Bronchial epithelial cell (primary cell): ENCODE measurements at regions not wholly inside any gene's neighbourhood (a gene's known extent, or its start where the extent isn't known, plus 50 kb on each side); places are given as distances from the start of the nearest gene placed in this dataset.
A peak's percentile ranks its signal among the peaks of the same experiment; 100 is the strongest.

ENCODE experiments used
- DNase-seq: peaks from one replicate; pipeline ENCODE4 v3.0.0-alpha.2; 2010; ENCODE audit warnings: low read depth
- FAIRE-seq: peaks from 2 replicates; lab custom pipeline; 2011; peaks lifted over from hg19 to GRCh38; lab: Jason Lieb, UNC
- H3K27me3 ChIP-seq: 2 replicates; pipeline ENCODE4 v1.5.1; 2011; ENCODE audit warnings: low read length; ENCODE audit not compliant: control insufficient read depth, insufficient read depth
- H3K36me3 ChIP-seq: 2 replicates; pipeline ENCODE4 v1.5.1; 2011; ENCODE audit warnings: low read length; ENCODE audit not compliant: control insufficient read depth, insufficient read depth
- H3K4me3 ChIP-seq: 2 replicates; pipeline ENCODE4 v1.5.1; 2011; ENCODE audit warnings: mild to moderate bottlenecking, low read depth, low read length, control low read depth
- CTCF ChIP-seq: IDR thresholded peaks from 2 replicates; pipeline ENCODE4 v1.5.1; 2011; ENCODE audit warnings: mild to moderate bottlenecking, moderate library complexity, low read length, control low read depth, inconsistent platforms; ENCODE audit not compliant: insufficient read depth, severe bottlenecking

- no peaks in the 10 kb centered on the region for H3K36me3 ChIP-seq
- TF ChIP-seq CTCF: no peak
- no peak overlapping the region for H3K4me3 ChIP-seq
- FAIRE-seq: no peak
- DNase-seq: no peak
- no peaks in the 10 kb centered on the region for H3K27me3 ChIP-seq
Measured at GRCh38 chr12:14156606-14157005, 175.2 kb upstream of the GRIN2B start.

- H3K4me3 ChIP-seq: no peak overlapping the region
- no peak for FAIRE-seq
- DNase-seq: no peak
- no peak for TF ChIP-seq CTCF
- H3K27me3 ChIP-seq: no peaks in the 10 kb centered on the region
- no peaks in the 10 kb centered on the region for H3K36me3 ChIP-seq
Measured at GRCh38 chr12:14157088-14157747, 175.8 kb upstream of the GRIN2B start.

GRCh38 chr12:14164266-14164665 lies 182.9 kb upstream of the GRIN2B start:
- no peak for TF ChIP-seq CTCF
- FAIRE-seq (no peak), DNase-seq (peak; percentile 48)
- Histone ChIP-seq H3K4me3 (no peak overlapping the region), H3K27me3 (no peaks in the 10 kb centered on the region), H3K36me3 (no peaks in the 10 kb centered on the region)

- no peaks in the 10 kb centered on the region for H3K27me3 ChIP-seq
- FAIRE-seq (no peak), DNase-seq (peak; percentile 43)
- no peaks in the 10 kb centered on the region for H3K36me3 ChIP-seq
- TF ChIP-seq CTCF: peak; percentile 86
- H3K4me3 ChIP-seq: no peak overlapping the region
Measured at GRCh38 chr12:14167005-14167628, 185.7 kb upstream of the GRIN2B start.

- no peak for FAIRE-seq
- no peak for DNase-seq
- Histone ChIP-seq H3K36me3 (no peaks in the 10 kb centered on the region), H3K27me3 (no peaks in the 10 kb centered on the region), H3K4me3 (no peak overlapping the region)
- TF ChIP-seq CTCF: no peak
Measured at GRCh38 chr12:14169281-14169680, 187.9 kb upstream of the GRIN2B start.
